Hematopoietic multipotent progenitor cell treated with erythropoietin and hydrocortisone succinate and interleukin-3 and kit ligand, for 8 days (in vitro differentiated cells): ENCODE measurements at regions not wholly inside any gene's neighbourhood (a gene's known extent, or its start where the extent isn't known, plus 50 kb on each side); places are given as distances from the start of the nearest gene placed in this dataset.
A peak's percentile ranks its signal among the peaks of the same experiment; 100 is the strongest.

ENCODE experiments used
- DNase-seq: peaks from one replicate; pipeline ENCODE4 v3.0.0-alpha.2; 2015

DNA sequence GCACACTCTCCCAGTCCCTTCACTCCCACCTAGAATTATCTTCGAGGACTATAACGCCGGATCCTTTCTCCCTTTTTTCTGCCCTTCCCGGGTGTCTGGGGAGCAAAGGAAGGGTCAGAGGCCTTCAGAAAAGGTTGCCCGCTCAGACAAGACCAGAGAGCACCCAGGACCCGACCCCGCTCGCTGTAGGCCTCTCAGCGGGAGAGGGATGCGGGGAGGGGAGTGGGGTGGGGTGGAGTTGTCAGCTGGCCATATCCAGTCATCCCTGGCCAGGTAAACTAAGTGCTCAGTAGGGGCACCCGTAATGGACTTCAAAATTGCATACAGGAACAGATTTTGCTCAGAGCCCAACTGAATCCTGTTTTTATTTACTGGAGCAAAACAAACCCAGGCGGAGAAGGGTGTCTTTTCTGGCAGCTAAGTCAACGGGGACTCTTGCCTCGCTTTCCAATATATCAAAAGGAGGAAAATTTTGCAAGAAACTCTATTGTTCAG is 65.0 kb downstream of the NOL4 start:
- DNase-seq, result no peak

DNA sequence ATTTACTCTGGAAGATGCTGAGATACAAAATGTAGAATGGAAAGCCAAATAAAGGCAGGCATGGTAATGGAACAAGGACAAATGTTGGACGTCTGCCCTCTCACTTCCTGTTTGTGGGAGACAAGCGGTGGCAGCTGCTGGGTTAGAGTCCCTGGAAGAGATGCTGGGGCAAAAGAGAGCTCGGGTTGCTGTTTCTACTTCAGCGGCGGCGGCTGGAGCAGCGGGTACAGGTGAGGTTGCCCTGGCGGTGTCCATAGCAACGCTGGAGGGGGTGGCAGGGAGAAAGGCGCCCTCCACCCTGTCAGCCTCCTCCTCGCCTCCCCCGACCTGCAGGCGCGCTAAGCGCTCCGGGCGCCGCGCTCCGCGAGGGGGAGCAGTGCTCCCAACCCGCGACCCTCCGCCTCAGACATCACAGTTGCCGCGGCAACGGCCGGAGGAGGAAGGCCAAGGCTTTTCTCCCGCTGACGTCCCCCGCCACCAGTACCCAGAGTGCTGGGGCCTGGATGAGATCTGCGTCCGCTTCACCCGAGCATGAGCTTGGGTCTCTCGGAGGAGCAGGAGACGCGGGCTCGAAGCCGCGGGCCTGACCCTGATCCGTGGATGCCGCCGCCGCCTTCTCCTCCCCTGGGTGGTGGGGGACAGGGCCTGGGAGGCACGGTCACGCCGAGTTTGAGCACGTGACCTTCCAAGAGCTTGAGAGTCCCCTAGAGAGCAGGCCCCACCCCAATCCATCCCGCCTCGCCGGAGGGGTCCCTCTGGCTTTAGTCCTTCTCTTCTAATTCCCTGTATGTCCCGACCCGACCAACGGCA is 65.6 kb downstream of the NOL4 start:
- no peak for DNase-seq

DNA sequence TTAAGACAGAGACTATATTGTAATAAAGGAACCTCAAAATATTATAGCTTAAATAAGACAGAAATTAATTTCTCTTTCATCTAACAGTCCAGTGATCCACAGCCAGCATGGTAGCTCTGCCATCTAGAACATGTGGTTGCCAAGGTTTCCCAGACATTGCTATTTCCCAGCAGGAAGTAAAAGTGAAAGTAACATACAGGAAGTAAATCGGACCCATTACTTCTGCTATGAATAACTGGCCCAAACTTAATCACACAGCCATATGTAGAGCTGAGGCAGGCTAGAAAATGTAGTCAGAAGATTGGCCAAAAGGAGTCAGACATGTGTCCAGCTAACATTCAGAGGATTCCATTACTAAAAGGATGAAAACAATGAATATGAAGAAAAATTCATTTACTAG is 71.0 kb downstream of the NOL4 start:
- DNase-seq, result no peak

DNA sequence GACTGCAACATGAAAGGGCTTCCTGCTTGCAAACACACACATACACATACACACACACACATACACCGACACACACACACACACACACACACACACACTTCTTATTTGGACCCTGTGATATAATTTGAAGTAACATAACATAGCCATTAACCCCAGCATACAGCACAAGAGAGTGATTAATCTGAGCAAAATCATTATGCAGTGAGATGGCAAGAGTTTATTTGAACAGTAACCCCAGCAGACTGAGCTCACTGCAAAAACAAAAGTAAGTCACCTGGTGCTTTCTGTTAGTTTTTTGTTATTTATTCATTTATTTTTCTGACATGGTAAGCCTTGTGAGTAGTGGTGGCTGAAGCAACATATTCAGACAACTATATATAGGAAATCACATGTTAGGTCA is 93.7 kb downstream of the NOL4 start:
- no peak for DNase-seq

DNA sequence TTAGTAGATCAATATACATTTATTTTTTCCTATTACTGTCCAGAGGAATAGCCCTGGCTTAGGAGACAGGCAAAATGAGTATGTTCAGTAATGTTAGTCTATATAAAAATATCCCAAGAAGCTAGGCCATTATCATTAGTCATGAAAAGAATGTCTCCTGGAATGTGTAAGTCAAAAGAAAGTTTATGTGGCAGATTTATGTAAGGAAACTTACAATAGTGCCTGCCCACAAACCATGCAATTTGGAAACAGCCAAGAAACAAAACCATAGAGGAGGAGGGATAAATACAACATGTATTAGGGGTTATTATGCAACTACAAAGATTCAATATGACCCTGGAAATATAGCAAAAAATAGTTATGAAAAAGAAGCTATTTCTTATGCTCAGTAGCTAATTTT is 96.3 kb downstream of the NOL4 start:
- DNase-seq, result no peak

DNA sequence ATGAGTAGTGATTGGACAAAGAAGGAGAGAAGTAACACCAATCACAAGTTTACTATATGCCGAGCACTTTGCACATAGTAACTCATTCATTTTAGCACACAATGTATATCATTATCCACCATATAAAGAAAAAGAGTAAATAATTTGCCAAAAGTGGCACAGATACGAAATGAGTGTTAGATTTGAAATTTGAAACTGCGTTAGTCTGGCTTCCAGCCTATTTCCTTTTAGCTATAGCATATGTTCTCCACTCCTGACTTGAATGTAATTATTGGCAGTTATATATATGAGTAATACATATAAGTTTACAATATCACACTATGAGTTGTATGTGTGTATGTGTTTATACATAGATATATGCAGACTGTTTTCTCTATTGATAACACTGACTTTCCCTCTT is 98.6 kb downstream of the NOL4 start:
- no peak for DNase-seq

DNA sequence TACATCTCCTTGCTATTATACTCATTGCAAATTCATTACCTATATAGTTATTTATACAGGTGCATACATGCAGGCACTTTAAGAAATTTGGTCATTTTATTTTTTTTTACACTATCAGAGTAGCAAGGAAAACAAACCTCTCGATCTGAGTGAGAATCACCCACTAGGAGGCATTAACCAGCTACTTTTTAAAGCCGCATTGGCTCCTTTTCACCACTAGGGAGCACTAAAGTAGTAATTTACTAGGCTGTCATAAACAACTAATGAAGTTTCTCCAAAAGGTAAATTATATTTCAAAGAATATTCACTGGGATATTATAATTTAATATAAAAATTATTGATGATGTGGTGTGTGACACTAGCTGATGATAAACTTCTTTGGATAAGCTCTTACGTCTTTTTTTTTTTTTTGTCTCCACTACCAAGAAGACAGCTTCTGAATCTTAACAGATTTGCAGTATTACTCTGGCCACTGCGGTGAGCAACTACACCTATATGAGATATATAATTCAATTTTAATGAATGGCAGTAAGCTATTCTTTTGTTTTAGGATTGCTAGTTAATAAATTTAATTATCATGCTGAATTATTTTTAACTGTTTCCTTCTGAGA is 101.9 kb downstream of the NOL4 start:
- DNase-seq, result peak; percentile 58

DNA sequence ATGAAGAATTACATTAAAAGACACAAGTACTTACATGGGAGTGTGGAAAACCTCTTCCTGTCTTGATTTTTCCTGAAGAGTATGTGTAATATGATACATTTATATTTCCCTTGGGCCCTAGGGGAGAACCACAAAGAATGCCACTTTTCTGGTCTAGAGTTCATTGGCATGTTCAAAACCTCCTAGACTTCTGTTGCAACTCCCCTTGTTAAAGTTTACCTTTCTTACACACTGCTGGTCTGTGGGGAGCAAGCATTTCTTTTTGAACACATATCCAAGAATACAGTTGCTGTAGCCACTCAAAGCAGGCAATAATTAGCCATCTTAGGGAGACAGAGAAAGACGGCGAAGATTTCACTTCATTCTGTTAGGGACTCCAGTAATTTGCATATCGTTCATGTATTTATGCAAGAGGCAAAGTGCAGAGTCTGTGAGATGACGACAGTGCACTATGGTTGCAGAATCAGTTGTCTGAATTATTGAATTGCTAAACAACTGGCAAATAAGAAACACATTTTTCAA is 103.5 kb downstream of the NOL4 start:
- DNase-seq, result no peak

DNA sequence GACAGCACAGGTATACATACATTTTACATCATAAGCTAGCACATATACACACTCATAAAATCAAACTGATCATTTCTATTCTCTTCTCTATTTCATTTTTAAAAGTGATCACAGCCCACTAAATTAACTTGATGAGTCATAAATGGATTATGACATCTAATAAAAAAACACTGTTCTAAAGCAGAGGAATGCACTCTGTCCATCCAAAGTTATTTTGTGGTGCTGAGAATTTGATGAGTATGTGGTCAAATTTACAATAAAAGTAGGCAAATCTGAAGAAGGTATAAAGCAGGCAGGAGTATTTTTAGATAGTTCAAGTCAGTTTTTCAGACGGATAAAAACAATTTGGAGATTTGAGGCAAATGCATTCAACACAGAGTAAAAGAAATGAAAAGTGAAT is 104.4 kb downstream of the NOL4 start:
- no peak for DNase-seq

DNA sequence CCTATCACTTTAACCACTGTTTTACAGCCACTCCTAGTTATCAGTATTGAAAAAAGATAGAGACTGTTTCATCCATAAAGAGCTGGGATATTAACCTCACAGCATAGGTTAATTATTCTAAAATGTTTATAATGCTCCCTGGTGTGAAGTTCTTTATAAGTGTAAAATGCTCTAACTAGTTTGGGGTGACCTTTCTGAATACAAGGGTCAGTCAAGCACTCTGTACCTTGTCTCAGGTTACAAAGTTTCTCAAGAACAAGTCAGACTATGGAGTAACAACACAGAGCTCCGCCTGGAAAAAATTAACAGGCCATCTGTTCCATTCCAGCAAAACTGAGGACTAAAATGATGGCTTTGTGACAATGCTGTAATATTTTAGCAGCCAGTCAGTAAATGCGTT is 107.4 kb downstream of the NOL4 start:
- no peak for DNase-seq

DNA sequence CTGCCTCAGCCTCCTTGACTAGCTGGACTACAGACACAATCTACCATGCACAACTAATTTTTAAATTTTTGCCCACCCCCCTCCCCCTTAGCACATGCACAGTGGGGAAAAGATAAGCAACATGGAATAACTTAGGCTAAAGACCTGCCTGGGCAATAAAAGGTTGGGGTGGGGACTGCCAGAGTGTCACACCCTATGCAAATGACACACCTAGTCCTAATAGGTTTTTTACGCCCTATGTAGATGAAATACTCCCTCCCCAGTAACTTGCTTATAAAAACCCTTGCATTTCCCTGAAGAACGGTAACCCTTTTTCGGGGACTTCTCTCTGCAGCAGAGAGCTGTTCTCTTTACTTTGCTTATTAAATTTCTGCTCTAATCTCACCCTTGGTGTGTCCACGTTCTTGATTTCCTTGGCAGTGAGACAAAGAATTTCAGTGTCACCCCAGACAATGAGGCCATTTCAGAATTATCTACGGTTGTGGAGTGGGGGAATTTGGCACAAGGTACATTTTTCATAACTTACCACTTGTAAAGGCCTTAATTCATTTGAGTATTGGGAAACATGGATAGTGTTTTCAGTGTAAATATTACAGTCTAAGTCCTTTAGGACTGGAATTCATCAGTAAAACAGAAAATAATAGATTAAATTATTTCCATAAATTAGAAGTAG is 109.2 kb downstream of the NOL4 start:
- no peak for DNase-seq

DNA sequence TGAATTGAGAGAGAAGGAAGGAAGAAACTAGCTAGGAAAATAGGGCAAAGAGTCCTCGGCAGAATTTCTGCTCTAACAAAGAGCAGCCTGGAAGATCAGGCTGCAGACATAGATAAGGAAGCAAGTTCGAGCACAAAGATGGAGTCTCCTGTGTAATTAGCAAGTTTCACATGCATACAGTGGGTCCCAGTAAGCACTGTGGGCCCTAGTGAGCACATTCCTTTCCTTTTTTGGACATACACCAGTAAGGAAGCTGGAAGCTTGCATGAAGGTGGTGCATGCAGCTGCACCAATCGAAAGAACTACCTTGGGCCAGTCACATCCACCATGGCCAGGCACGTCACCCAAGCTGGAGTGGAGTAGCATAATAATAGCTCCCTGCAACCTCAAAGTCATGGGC is 109.7 kb downstream of the NOL4 start:
- DNase-seq, result no peak

DNA sequence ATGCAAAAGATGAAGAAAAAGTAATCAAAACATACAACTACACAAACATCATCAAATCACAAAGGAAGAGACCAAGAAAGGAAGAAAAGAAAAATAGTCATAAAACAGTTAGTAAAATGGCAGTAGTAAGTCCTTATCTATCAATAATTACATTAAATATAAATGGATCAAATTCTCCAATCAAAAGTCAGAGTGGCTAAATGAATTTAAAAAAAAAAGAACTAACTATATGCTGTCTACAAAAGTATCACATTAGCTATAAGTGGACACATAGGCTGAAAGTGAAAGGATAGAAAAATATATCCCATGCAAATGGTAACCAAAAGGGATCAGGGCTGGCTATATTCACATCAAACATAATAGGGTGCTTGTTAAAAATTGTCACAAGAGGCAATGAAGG is 116.5 kb downstream of the NOL4 start:
- DNase-seq, result no peak

DNA sequence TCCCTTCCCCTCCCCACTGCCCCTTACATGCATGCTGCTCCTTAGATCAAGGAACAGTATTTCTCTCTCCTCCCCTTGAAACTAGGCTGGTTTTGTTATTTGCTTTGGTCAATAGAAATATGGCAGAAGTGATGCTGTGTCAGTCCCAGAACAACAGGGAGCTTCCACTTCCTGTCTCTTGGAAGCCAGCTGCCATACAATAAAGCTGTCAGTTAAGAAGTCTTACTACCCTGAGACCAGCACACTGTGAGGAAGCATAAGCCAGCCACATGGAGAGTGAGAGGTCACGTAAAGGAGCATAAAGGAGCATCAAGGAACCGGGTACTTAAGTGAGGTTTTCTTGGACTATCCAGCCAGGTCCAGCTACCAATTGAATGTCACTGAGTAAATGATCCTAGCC is 126.6 kb downstream of the NOL4 start:
- DNase-seq, result no peak

DNA sequence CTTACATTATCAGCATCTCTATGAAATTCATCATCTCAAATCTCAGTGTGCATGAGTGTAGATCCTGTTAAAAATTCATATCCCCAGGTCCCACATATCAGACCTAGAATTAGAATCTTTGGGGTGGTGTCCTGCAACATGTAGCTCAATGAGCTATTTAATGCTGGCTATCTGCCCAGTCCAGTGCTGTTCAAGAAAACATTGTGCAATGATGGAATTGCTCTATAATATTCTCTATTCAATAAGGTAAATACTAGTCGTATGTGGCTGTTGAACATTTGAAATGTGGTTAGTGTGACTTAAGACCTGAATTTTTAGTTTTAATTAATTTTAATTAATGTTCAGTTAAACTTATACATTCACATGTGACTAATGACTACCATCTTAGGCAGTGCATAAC is 127.4 kb downstream of the NOL4 start:
- no peak for DNase-seq

DNA sequence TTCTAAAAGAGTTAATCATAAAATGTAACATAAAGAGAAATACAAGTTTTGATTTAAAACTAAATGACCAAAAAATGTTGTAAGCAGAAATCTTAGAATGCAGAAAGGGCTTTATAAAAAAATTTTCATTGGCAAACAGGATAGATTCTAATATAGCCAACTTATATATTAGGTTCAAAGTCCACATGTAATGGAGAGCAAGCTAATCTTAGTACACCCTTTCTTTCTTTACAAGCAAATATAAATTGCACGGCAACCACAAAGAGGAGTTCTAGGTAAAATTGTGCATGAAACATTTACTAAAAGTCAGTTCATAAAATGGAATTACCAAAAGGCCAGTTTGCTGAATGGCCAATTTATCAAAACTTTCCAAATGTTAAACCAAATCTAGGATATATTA is 130.6 kb downstream of the NOL4 start:
- no peak for DNase-seq

DNA sequence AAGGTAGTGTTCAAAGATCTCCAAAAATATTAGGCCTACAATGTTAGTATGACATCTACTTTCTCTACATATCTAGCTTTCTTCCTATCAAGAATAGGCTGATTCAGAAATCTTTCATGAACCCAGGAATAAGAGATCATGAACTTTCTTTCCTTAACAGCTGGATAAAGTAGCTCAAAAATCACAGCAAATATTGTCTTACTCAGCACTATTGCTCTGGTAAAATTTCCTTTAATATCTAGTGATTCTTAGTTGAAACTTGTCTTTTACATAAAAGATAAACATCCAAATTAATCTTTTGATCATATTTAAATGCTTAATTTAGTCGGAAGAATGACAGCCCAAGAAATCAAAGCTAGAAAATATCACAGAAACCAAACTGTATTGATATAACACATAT is 131.9 kb downstream of the NOL4 start:
- no peak for DNase-seq

DNA sequence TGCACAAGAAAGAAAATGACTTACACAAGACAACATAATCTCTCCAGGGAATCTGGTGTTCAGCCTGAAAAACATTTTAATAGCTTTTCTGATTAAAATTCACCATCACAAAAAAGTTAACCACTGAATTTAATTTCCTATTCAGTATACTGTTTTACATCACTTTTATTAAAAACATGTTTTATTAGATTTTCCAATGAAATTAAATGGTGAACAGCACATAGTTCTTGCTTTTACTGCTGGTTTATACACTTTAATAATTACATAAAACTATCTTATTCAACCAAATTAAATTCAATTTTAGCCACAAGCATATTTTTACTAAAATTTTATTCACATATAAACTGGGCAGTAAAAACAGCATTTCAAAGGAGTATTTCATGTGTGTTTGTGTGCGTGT is 138.3 kb downstream of the NOL4 start:
- DNase-seq, result no peak

DNA sequence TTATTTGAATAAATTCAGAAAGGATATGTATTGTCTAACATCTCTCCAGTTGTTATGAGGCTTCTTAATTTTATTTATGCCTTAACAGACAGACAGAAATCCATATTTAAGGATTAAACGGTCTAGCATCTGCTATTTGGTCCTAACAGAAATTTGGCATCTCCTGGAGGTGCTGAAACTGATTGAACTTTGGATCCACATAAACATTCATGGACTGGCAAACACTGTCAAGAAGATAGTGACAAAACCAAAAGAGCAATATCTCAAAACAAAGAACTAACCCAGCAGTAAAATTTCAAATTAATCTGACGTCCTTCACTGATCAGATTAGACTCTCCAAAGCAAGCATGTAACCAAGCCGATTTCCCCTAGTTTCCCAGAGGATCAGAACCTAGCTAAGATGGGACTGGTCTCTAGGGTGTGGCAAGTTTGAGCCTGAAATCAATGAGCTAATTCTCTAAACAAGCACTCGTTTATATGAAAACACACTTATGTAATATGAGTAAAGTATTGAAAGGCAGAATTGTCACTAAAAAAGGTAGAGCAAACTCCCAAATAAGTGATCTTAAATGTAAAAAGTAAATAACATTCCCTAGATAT is 139.5 kb downstream of the NOL4 start:
- DNase-seq, result no peak

DNA sequence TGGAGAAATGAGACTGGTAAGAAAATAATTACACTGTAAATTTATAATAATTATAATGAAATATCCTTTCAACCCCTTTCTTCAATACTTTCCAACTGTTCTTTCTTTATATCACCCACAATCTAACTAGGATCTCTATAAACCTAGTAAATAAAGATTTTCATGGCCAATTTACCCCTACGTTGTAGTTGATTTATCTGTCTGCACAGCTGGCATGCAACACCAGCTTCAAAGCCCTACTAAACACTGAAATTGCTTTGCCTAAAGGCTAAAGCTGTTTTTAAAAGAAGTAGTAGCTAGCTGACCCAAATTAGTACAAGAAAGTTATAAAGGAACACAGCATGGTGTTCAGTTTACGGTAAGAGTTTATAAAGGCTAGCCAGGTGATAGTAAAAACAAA is 140.1 kb downstream of the NOL4 start:
- no peak for DNase-seq

DNA sequence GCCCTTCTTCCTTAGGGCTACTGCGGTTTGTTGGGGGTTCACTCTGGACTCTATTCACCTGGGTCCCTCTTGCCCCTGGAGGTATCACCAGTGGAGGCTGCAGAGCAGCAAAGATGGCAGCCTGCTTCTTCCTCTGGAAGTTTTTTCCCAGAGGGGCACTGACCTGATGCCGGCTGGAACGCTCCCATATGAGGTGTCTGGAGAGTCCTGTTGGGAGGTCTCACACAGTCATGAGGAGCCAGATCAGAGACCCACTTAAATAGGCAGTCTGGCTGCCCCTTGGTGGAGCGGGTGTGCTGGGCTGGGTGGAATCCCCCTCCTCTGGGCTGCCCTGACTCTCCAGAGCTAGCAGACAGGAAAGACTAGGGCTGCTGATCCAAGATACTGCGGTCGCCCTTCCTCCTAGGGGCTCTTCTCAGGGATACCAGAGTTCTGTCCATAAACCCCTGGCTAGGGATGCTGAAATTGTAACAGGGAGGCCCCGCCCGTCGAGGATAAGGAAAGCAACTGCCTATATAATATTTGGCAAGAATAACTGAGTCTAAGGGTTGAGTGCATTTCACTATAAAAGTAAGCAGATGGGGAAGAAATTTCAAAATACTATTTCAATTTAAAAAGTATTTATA is 140.7 kb downstream of the NOL4 start:
- DNase-seq, result no peak

DNA sequence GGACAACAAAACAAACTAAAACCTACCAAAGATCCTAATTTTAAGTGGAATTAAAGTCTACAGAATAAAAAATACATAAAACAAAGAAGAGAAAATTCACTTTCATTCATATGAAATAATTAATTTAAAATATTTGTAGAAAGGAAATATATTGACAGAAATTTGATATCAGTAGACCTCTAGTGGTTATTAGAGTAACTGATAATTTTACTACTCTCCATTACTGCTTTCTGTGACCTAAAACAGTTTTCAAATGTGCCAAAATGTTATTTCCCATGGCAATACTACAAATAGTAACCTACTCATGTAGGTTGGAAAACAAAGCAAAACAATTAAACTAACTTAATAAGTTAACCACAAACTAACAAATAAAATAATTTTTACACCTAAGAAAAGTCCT is 147.1 kb downstream of the NOL4 start:
- DNase-seq, result no peak
